ENCODE measurements at regions not wholly inside any gene's neighbourhood (a gene's known extent, or its start where the extent isn't known, plus 50 kb on each side); places are given as distances from the start of the nearest gene placed in this dataset.

DNA sequence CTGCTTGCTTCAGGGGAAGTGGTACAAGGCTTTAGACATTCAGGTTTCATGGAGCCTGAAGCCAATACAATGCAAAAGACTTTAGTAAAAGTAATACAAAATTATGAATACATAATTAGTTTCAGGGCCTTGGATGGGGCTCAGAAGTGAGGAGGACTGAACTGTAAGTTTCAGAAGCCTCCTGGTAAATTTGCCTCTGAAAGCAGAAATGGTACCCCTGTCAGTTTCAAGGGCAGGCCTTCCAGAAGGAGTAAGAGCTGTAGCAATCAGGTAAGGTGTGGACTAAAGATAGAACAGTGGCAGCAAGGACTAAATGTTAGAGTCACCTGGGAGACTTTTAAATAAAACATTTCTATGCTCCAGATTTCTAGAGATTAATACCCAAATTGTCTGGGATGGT is 402.5 kb upstream of the GOLIM4 start:
- no peak for DNase-seq (ENCODE audit: low read depth in 1 of 2, low spot score in 1 of 2)
- Histone ChIP-seq H3K27me3 (ENCODE audit: insufficient read depth, poor library complexity, severe bottlenecking) (no peaks in the 10 kb centered on the region), H3K4me3 (replicated peaks; ENCODE audit: insufficient read depth, low read length) (no peak overlapping the region), H3K27ac (replicated peaks) (no peak overlapping the region)
- TF ChIP-seq SPI1 (IDR thresholded peaks at IDR 0.05; ENCODE audit: borderline replicate concordance, low read depth) (no peak), GABPA (IDR thresholded peaks at IDR 0.05; ENCODE audit: low read depth) (no peak)
- TF ChIP-seq, protein P1, sequence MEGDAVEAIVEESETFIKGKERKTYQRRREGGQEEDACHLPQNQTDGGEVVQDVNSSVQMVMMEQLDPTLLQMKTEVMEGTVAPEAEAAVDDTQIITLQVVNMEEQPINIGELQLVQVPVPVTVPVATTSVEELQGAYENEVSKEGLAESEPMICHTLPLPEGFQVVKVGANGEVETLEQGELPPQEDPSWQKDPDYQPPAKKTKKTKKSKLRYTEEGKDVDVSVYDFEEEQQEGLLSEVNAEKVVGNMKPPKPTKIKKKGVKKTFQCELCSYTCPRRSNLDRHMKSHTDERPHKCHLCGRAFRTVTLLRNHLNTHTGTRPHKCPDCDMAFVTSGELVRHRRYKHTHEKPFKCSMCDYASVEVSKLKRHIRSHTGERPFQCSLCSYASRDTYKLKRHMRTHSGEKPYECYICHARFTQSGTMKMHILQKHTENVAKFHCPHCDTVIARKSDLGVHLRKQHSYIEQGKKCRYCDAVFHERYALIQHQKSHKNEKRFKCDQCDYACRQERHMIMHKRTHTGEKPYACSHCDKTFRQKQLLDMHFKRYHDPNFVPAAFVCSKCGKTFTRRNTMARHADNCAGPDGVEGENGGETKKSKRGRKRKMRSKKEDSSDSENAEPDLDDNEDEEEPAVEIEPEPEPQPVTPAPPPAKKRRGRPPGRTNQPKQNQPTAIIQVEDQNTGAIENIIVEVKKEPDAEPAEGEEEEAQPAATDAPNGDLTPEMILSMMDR (IDR thresholded peaks at IDR 0.05; ENCODE audit: insufficient read depth, low read length): no peak

DNA sequence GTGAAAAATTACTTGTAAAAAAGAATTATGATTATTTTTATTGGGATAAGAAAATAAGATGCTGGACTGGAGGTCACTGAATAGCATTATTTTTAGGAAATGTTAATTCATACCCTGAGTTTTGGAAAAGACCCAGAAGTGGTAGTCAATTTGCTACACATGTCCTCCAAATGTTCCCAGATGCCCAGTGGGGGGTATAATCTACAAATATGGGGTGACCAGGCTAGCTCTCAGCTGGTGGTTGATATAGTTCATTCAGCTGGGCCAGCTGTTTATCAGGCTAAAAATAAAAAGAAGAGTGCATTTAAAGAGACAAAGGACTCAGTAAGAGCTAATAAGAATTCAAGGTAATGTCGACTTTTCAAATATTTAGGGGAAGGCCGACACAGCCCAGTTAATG is 402.0 kb upstream of the GOLIM4 start:
- no peak for DNase-seq (ENCODE audit: low read depth in 1 of 2, low spot score in 1 of 2)
- no peak overlapping the region for H3K4me3 ChIP-seq (replicated peaks; ENCODE audit: insufficient read depth, low read length)
- no peak for TF ChIP-seq REST (IDR thresholded peaks at IDR 0.05; ENCODE audit: insufficient replicate concordance, low read depth)
- TF ChIP-seq SPI1 (IDR thresholded peaks at IDR 0.05; ENCODE audit: borderline replicate concordance, low read depth): no peak
- TF ChIP-seq, protein P1 (IDR thresholded peaks at IDR 0.05; ENCODE audit: insufficient read depth, low read length): no peak
- TF ChIP-seq GABPA (IDR thresholded peaks at IDR 0.05; ENCODE audit: low read depth): no peak
- TF ChIP-seq POLR2AphosphoS5 (IDR thresholded peaks at IDR 0.05; ENCODE audit: low read depth): no peak
- no peak overlapping the region for H3K27ac ChIP-seq (replicated peaks)
- H3K27me3 ChIP-seq (ENCODE audit: insufficient read depth, poor library complexity, severe bottlenecking): no peaks in the 10 kb centered on the region

DNA sequence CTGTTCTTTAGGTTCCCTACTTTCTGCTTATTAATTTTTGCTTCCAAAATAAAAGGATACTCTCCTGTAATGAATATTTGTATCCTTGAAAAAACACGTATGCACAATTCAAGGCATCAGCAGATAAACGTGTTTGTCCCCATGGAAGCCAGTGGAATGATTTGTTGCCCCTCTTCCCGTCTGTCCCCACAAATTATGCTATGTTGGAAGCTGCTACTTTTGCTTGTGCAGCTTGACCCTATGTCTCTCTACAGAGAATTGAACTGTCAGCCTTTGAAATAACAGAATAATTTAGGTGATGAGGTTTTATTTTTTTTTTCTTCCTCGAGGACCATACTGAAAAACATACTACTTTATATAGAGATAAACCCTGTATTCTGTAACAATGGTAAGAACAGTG is 401.5 kb upstream of the GOLIM4 start:
- no peak for TF ChIP-seq POLR2AphosphoS5 (IDR thresholded peaks at IDR 0.05; ENCODE audit: low read depth)
- TF ChIP-seq GABPA (IDR thresholded peaks at IDR 0.05; ENCODE audit: low read depth): no peak
- TF ChIP-seq, protein P1 (IDR thresholded peaks at IDR 0.05; ENCODE audit: insufficient read depth, low read length): no peak
- TF ChIP-seq REST (IDR thresholded peaks at IDR 0.05; ENCODE audit: insufficient replicate concordance, low read depth): no peak
- no peak for TF ChIP-seq SPI1 (IDR thresholded peaks at IDR 0.05; ENCODE audit: borderline replicate concordance, low read depth)
- Histone ChIP-seq H3K27ac (replicated peaks) (no peak overlapping the region), H3K27me3 (ENCODE audit: insufficient read depth, poor library complexity, severe bottlenecking) (no peaks in the 10 kb centered on the region), H3K4me3 (replicated peaks; ENCODE audit: insufficient read depth, low read length) (no peak overlapping the region)
- DNase-seq (ENCODE audit: low read depth in 1 of 2, low spot score in 1 of 2): no peak

- Histone ChIP-seq H3K27me3 (ENCODE audit: insufficient read depth, poor library complexity, severe bottlenecking) (no peaks in the 10 kb centered on the region), H3K27ac (replicated peaks) (no peak overlapping the region), H3K4me3 (replicated peaks; ENCODE audit: insufficient read depth, low read length) (no peak overlapping the region)
- DNase-seq (ENCODE audit: low read depth in 1 of 2, low spot score in 1 of 2): no peak
- no peak for TF ChIP-seq REST (IDR thresholded peaks at IDR 0.05; ENCODE audit: insufficient replicate concordance, low read depth)
- no peak for TF ChIP-seq POLR2AphosphoS5 (IDR thresholded peaks at IDR 0.05; ENCODE audit: low read depth)
- TF ChIP-seq SPI1 (IDR thresholded peaks at IDR 0.05; ENCODE audit: borderline replicate concordance, low read depth): no peak
- TF ChIP-seq GABPA (IDR thresholded peaks at IDR 0.05; ENCODE audit: low read depth): no peak
- TF ChIP-seq, protein P1 (IDR thresholded peaks at IDR 0.05; ENCODE audit: insufficient read depth, low read length): no peak
Measured at GRCh38 chr3:168495932-168496331, 400.2 kb upstream of the GOLIM4 start.

Data from HL-60 (cell line).